GM12875 (cell line): ENCODE measurements at regions not wholly inside any gene's neighbourhood (a gene's known extent, or its start where the extent isn't known, plus 50 kb on each side); places are given as distances from the start of the nearest gene placed in this dataset.

Source experiments
- H3K4me3 ChIP-seq: one replicate; pipeline ENCODE4 v1.5.1; 2011; ENCODE audit warnings: low read depth, low read length, control low read depth
- CTCF ChIP-seq: IDR thresholded peaks from 2 replicates; pipeline ENCODE4 v1.5.1; 2011; ENCODE audit warnings: low read depth, mild to moderate bottlenecking, control low read depth, inconsistent platforms, low read length, moderate library complexity, borderline replicate concordance; ENCODE audit not compliant: insufficient read depth

GRCh38 chr13:81927347-81927746 is 1586.4 kb upstream of the SPRY2 start:
- TF ChIP-seq CTCF = no peak
- H3K4me3 ChIP-seq = no peak overlapping the region

- TF ChIP-seq CTCF = no peak
- no peak overlapping the region for H3K4me3 ChIP-seq
These were observed 1576.9 kb upstream of the SPRY2 start for GRCh38 chr13:81917810-81918209.

- H3K4me3 ChIP-seq = no peak overlapping the region
- TF ChIP-seq CTCF = no peak
These were observed 1575.5 kb upstream of the SPRY2 start for GRCh38 chr13:81916461-81916860.

- no peak for TF ChIP-seq CTCF
These were observed 1567.0 kb upstream of the SPRY2 start for GRCh38 chr13:81907787-81908372.

GRCh38 chr13:81888855-81889254 is 1547.9 kb upstream of the SPRY2 start:
- no peak for TF ChIP-seq CTCF
- H3K4me3 ChIP-seq = no peak overlapping the region

More at GRCh38 chr13:81907787-81908372, 1567.0 kb upstream of the SPRY2 start:
- no peak overlapping the region for H3K4me3 ChIP-seq

- H3K4me3 ChIP-seq = no peak overlapping the region
- TF ChIP-seq CTCF = no peak
These were observed 1534.0 kb upstream of the SPRY2 start for GRCh38 chr13:81874681-81875661.
